Neural cell (in vitro differentiated cells): ENCODE measurements at regions not wholly inside any gene's neighbourhood (a gene's known extent, or its start where the extent isn't known, plus 50 kb on each side); places are given as distances from the start of the nearest gene placed in this dataset.
"Not testable (repeated sequence)": the region's sequence is repeated elsewhere in the genome, so short reads cannot be mapped to it uniquely, and the experiment has no call there.

Experiments
- CTCF ChIP-seq: fragments of 450-650 bp; IDR thresholded peaks from 2 replicates; pipeline ENCODE4 v1.5.1; 2014; ENCODE audit warnings: antibody characterized with exemption, mild to moderate bottlenecking, moderate library complexity; ENCODE audit not compliant: poor library complexity, severe bottlenecking
- EP300 ChIP-seq: fragments of 450-650 bp; conservative IDR thresholded peaks from 2 replicates; pipeline ENCODE4 v1.6.1; 2014; ENCODE audit warnings: antibody characterized with exemption, mild to moderate bottlenecking, moderate library complexity; ENCODE audit not compliant: poor library complexity, severe bottlenecking
- EZH2 ChIP-seq: fragments of 200-600, 300-800 bp; shearing (Covaris generic), sonication (generic); IDR thresholded peaks from 2 replicates; pipeline ENCODE4 v1.6.1; 2014; ENCODE audit warnings: antibody characterized with exemption, low read length, borderline replicate concordance, mild to moderate bottlenecking; ENCODE audit not compliant: insufficient read depth, poor library complexity, severe bottlenecking

DNA sequence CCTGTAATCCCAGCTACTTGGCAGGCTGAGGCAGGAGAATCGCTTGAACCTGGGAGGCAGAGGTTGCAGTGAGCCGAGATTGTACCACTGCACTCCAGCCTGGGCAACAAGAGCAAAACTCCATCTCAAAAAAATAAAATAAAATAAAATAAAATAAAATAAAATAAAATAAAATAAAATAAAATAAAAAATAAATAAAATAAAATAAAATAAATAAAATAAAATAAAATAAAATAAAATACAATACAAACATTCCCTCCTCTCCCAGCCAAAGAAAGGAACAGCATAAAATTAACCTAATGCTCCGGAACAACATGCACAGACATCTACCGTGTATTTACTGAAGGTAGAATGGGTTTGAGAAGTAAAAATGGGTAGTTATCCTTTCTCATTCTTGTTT, 521.9 kb upstream of the FAM174A start:
- TF ChIP-seq EZH2, CTCF, EP300: not testable (repeated sequence)
